HG03342 (cell line): ENCODE measurements at regions not wholly inside any gene's neighbourhood (a gene's known extent, or its start where the extent isn't known, plus 50 kb on each side); places are given as distances from the start of the nearest gene placed in this dataset.
"Not testable (repeated sequence)": the region's sequence is repeated elsewhere in the genome, so short reads cannot be mapped to it uniquely, and the experiment has no call there.

ENCODE experiments used
- ATAC-seq: cut with Tn5 transposase; IDR thresholded peaks from one replicate; pipeline ENCODE4 v1.9.1; 2021; ENCODE audit warnings: mild to moderate bottlenecking, moderate library complexity; ENCODE audit not compliant: unreplicated experiment

GRCh38 chr3:31095255-31095654 is 200.8 kb upstream of the GADL1 start:
- ATAC-seq: no peak

GRCh38 chr3:31096661-31097395 is 202.4 kb upstream of the GADL1 start:
- no peak for ATAC-seq

GRCh38 chr3:31100519-31100918 is 206.1 kb upstream of the GADL1 start:
- no peak for ATAC-seq

GRCh38 chr3:31101285-31101684 is 206.8 kb upstream of the GADL1 start:
- not testable (repeated sequence) for ATAC-seq

GRCh38 chr3:31102196-31102879 is 207.9 kb upstream of the GADL1 start:
- ATAC-seq: no peak

GRCh38 chr3:31103181-31103580 is 208.7 kb upstream of the GADL1 start:
- no peak for ATAC-seq

GRCh38 chr3:31103623-31104180 is 209.2 kb upstream of the GADL1 start:
- no peak for ATAC-seq

GRCh38 chr3:31105011-31105410 is 210.6 kb upstream of the GADL1 start:
- ATAC-seq: no peak

- no peak for ATAC-seq
Observed at GRCh38 chr3:31105438-31106077, 211.1 kb upstream of the GADL1 start.

- ATAC-seq: no peak
Observed at GRCh38 chr3:31106204-31106603, 211.7 kb upstream of the GADL1 start.

- peak; percentile 77 for ATAC-seq
Observed at GRCh38 chr3:31106912-31107311, 212.5 kb upstream of the GADL1 start.

- ATAC-seq: no peak
Observed at GRCh38 chr3:31114929-31115283, 220.4 kb upstream of the GADL1 start.

- not testable (repeated sequence) for ATAC-seq
Observed at GRCh38 chr3:31115531-31115930, 221.1 kb upstream of the GADL1 start.

GRCh38 chr3:31116651-31117050 is 222.2 kb upstream of the GADL1 start:
- no peak for ATAC-seq

GRCh38 chr3:31117854-31118253 is 223.4 kb upstream of the GADL1 start:
- ATAC-seq: no peak

GRCh38 chr3:31124373-31124772 is 229.9 kb upstream of the GADL1 start:
- no peak for ATAC-seq

- ATAC-seq: no peak
Observed at GRCh38 chr3:31125413-31126020, 231.1 kb upstream of the GADL1 start.

GRCh38 chr3:31129241-31129640 is 234.8 kb upstream of the GADL1 start:
- ATAC-seq: no peak

- peak; percentile 59 for ATAC-seq
Observed at GRCh38 chr3:31132132-31132769, 237.8 kb upstream of the GADL1 start.

GRCh38 chr3:31133541-31133940 is 239.1 kb upstream of the GADL1 start:
- no peak for ATAC-seq

- ATAC-seq: no peak
Observed at GRCh38 chr3:31135546-31135945, 241.1 kb upstream of the GADL1 start.
